Tibial nerve (tissue), 4 donors: ENCODE measurements at regions not wholly inside any gene's neighbourhood (a gene's known extent, or its start where the extent isn't known, plus 50 kb on each side); places are given as distances from the start of the nearest gene placed in this dataset.

Experiments used
- CTCF ChIP-seq, 5 experiments: fragments of 200-600 bp in 3 of 5; fragments of 450-650 bp in 2 of 5; sonication (generic) in 3 of 5; IDR thresholded peaks; one replicate each; pipeline ENCODE4 v1.5.1; 2016 to 2019; ENCODE audit warnings: antibody characterized with exemption in 5 of 5, mild to moderate bottlenecking in 3 of 5, moderate library complexity in 2 of 5
- EP300 ChIP-seq, 2 donors: sonication (generic); formaldehyde crosslinking; IDR thresholded peaks; one replicate each; pipeline ENCODE4 v1.6.1; 2017; ENCODE audit warnings: antibody characterized with exemption in 2 of 2, mild to moderate bottlenecking in 1 of 2
- POLR2A ChIP-seq, 2 donors: fragments of 450-650 bp; IDR thresholded peaks; one replicate each; pipeline ENCODE4 v1.6.1; 2017; ENCODE audit warnings: antibody characterized with exemption in 2 of 2, mild to moderate bottlenecking in 2 of 2, moderate library complexity in 2 of 2

GRCh38 chr5:174844971-174845370, 120.6 kb downstream of the MSX2 start:
- TF ChIP-seq CTCF (IDR thresholded peaks at IDR 0.05) (no peak), POLR2A (IDR thresholded peaks at IDR 0.05) (no peak), EP300 (IDR thresholded peaks at IDR 0.05) (no peak)
